GM21619 (cell line): ENCODE measurements at regions not wholly inside any gene's neighbourhood (a gene's known extent, or its start where the extent isn't known, plus 50 kb on each side); places are given as distances from the start of the nearest gene placed in this dataset.

Source experiments
- ATAC-seq: cut with Tn5 transposase; IDR thresholded peaks from one replicate; pipeline ENCODE4 v1.9.1; 2021; ENCODE audit not compliant: unreplicated experiment

GRCh38 chr16:79339863-79340262 is 260.7 kb downstream of the MAF start:
- no peak for ATAC-seq

DNA sequence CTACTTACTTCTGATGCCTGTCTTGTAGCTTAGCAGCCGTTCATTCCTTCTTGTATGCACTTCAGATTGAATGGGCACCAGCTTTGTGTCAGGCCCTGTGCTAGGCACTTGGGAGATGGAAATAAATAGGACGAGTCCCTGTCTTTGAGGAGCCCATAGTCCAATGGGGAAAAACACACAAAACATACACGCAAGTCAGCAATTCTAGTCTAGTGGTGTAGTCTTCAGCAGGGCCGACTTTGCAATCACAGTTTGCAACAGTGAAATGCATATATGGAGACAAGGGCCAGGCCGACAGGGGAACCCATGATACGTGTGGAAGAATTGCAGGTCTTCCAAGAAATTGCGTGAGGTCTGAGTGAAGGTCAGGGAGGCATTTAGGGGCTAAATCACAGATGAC is 262.6 kb downstream of the MAF start:
- ATAC-seq = no peak

DNA sequence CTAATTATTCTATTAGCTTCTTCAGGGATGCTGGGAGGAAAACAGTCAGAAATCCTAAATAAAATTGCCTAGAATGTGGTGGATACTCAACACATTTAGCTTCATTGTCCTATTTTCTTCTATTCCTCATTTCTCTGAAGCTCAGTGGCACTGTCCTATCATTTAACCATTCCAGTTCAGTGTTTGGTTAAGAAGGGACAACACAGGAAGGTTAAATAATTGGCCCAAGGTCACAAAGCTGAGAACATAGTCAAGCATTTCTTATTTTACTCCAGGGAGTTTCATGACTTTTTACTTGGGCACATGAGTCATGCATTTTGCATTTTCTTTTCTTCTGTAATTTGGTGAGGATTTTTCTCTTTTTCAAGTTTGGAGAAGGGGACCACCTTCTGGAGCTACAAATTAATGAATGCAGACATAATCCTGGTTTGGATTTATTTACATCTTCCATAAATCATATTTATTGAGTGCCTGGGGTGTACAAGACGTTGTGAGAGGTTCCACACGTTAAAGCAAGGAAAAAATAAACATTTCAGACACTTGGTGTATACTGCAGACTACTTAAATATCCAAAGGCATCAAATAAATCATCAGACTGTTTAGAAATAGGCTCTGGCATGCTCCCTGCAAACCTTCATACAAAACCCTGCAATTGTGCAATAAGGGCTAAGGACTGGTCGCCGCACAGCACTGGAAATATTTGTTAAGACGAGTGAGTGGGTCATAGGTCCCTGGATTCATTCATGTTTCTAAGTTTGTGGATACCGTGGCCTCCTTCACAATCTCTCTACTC is 263.9 kb downstream of the MAF start:
- no peak for ATAC-seq

DNA sequence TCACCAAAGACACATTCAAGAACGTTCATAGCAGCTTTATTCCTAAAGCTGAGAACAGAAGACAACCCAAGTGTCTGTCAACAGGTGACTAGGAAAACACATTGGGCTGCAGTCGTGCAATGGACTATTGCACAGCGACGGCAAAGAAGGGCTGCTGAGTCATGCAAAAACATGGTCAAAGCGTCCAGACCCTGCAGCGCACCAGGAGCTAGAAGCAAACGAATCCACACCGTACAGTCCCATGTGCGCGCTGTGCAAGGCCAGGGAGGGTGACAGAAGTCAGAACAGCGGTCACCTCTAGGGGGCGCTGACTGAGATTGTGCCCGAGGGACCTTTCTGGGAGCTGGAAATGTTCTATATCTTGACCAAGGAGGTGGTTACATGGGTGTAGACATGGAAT is 266.4 kb downstream of the MAF start:
- no peak for ATAC-seq

DNA sequence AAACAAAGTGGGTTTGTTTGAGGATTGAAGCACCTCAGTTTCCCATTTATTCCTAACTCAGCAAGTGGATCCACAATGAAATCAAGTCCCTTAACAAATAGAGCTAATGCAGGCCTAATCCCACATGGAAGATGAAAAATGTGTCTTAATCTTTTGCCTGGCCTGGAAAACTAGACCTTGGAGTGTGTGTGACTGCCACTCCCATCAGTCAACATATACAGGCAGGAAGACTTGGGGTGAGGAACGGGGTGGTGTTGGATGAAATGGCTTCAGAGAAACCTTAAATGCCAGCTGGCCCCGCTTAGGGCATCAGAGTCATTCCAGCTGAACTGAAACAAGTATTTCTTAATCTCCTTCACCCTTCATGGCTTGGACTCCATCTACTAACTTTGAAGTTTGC is 269.5 kb downstream of the MAF start:
- ATAC-seq = no peak

- ATAC-seq = no peak
Measured at GRCh38 chr16:79329967-79330366, 270.6 kb downstream of the MAF start.

DNA sequence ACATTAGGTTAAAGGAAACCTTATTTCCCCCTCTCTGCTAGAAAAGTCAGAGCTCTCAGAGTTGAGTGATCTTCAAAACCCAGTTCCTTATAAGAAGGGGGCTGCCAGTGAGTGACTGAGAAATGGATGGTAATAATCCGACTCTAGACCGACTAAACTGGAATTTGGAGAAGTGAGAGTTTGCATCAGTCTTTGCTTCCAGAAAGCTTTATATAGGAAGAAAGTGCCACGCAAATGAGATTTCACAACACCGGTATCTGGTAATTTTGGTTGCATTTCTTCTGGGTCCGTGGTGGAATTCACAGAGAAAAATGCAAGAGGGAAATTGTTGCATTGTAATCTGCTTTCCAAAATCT is 271.4 kb downstream of the MAF start:
- ATAC-seq = no peak

DNA sequence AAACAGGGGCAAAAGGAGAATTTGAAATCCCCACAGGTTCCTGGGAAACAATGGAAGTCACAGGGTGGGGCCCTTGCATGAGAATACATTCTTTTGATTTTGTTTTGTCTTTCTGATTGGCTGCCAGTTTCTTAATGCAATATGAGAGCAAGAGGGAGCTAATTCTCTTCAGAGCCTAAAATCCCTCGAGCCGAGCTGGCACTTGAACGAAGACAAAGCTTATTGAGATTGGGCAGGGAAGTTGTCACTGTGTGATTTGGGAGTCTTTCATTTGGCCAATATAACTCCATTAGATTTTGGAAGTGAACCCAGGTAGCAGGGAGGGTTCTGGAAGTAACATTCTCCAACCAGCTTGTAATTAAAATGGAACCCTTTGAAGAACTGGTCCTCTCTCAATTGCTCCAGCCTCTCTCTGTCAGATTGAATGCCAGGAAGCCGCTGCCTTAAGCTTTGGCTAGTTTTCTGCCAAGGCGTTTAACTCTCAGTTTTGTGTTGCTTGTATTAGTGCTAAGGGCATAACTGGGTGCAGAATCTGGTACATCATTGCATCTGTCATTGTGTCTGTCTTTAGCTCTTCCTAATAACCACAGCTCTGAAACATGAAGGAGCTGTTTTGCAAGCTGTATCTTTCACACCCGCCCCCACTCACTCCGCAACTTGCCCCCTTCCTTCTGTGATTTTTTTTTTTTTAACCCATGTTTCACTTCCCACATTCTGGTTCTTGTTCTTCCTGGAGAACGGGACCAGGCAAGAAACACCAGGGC is 272.0 kb downstream of the MAF start:
- ATAC-seq = no peak

DNA sequence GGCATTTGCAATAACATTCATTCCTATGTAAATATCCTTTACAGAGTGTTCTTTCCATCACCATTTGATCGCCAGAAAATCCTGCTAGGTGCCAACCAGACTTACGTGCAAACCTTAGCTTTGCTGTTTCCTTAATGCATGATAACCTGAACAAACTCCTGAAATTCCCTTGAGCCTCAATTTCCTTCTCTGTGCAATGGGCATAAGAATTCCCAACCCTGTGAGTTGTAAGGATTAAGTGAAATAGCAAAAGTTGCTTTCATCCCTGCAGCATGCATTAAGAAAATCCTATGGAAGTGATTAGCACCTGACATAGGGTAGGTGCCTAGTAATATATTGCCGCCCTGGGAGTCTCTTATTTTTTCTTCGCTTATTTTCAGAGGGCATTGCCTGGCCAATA is 272.7 kb downstream of the MAF start:
- ATAC-seq = no peak

DNA sequence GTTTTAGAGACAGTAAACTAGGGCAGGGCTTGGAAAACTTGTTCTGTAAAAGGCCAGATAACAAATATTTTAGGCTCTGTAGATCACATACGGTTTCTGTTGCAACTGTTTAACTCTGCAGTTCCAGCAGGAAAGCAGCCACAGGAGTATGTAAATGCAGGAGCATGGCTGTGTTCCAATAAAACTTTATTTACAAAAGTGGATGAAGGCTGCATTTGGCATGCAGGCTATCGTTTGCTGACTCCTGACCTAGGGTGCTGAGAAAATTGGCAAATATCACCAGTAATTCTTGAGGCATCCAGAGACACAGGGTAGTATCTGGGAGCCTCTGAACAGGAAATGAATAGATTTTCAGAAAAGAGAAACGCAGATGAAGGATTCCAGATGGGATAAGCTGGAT is 274.0 kb downstream of the MAF start:
- no peak for ATAC-seq

GRCh38 chr16:79325226-79325945 is 275.2 kb downstream of the MAF start:
- ATAC-seq = no peak

DNA sequence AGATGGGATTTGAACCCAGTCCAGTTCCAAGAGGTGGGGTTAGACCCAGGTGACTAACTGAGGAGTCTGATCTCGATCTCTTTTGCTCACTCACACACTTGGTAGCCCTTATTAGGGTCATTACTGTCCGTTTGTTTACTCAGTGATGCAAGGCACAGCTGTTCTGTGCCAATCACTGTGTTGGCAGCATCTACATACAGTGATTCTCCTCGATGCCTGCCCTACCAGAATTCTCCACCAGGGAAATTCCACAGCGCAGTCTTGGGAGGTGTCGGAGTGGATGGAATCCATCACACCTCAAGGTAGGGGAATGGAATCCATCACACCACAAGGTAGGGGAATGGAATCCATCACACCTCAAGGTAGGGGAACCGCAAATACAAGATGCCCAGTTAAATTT is 279.6 kb downstream of the MAF start:
- no peak for ATAC-seq

DNA sequence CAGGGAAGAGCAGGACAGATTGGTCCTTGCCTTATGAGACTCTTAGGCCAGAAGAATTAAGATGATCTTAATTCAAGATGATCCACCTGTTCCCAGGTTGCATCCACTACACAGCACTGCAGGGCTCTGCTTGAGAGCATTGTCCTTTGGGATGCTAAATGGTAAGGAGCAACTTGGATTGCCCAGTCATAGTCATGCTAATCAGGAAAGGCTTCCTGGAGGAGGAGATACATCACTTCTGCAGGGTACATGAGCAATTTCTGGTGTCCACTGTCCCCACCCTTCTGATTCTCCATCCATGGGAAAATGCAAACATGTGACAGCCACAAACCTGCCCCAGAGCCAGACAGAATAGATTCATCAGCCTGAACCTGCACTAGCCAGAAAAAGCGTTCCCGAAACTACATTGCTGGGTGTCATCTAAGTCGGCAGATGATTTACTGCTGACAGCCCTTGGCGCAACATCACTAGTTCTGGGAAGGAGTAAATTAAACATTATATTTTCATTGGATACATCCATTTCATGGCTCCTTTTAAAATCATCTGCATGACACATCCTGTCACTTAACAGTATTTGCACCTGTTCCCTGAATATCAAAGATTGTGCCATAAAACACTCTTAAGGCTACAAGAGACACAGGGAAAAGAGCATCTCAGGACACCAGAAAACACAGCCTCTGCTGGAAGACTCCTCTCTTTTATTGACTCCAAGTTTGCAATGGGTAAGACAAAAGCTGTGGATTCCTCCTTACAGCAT is 282.2 kb downstream of the MAF start:
- no peak for ATAC-seq

DNA sequence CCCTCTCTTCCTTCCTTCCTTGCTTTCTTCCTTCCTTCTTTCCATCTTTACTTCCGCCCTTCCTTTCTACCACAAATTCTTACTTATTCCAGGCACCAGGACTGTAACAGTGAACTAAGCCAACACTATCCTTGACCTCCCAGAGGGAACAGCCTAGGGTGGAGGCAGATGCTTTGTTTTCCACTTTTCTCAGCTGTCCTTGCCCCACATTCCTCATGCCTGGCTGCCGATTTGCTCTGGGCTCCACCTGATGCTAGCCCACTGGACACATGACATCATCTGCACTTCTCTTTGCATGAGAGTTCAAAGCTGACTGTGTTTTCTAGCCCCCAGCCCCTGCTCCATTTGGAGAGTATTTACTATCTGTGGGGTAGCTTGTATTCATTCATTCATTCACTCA is 283.0 kb downstream of the MAF start:
- no peak for ATAC-seq

DNA sequence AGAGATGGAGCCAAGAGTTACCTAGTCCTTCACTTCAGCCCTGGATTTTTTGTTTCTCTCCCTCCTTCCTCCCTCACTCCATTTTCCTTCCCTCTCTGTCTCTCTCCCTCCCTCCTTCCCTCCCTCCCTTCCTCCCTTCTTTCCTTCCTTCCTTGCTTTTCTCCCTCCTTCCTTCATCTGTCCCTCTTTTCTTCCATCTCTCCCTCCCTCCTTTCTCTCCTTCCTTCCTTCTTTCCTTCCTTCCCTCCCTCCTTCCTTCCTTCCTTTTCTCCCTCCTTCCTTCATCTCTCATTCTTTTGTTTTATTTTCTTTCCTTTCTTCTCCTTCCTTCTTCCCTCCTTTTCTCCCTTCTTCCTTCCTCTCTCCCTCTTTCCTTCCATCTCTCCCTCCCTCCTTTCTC is 283.5 kb downstream of the MAF start:
- ATAC-seq = no peak

DNA sequence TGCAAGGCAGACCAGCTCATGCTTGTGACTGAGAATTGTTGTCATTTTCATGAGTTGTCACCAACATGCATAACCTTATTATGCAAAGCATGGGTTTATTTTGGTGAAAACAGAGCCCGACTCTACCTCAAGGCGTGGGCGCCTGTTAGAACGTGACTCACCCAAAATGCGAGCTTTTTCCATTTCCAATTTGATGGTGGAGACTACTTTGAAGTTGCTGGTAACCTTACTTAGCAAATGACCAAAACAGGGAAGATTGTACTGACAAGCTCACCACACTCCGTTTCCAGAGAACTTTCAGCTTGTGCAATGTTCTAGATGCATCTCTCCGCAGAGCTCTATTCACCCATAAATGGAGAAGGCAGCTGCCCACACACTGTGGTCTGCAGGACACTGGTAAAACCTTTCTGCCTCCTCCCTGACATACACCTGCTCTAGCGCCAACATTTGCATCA is 284.5 kb downstream of the MAF start:
- peak; percentile 86 for ATAC-seq

DNA sequence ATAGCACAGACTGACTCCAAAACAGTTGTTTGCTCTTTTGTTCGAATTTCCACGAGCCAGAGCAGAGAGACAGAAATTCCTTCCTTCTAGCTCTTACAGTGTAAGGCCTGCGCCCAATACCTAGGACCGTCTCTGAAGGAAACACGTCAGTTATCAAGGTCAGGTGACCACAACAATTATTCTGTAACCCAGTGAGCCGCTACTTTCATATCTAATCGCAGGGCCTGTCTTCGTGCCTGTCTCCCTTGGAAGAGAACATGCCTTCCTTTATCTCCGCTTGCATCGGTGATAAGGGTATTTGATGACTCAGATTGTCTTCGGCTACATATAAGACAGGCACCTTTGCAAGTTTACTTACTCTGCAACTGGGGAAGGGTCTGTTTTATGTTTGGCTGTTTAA is 288.0 kb downstream of the MAF start:
- ATAC-seq = no peak

GRCh38 chr16:79310710-79311109 is 289.8 kb downstream of the MAF start:
- no peak for ATAC-seq

- ATAC-seq = no peak
Measured at GRCh38 chr16:79309606-79310005, 290.9 kb downstream of the MAF start.

DNA sequence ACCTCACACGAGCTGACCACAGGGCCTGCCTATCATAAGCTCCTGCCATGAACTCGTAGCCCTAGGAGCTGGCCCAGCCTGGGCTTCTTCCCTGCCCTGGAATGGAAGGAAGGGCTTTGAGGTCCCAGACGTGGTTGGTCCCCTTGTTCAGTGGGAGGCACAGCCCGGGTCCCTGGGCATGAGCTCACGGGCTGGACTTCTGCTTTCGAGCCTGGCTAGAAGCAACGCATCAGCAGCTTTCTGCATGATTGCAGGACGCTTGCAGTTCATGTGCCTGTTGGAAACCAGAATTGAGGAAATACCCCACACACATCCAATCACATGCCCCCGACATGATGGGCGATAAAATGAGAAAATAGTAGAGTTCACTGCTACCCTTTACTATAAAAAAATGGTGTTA is 293.3 kb downstream of the MAF start:
- no peak for ATAC-seq

GRCh38 chr16:79305074-79305473 is 295.5 kb downstream of the MAF start:
- no peak for ATAC-seq
